Right kidney (tissue), 1 donor: ENCODE measurements at regions not wholly inside any gene's neighbourhood (a gene's known extent, or its start where the extent isn't known, plus 50 kb on each side); places are given as distances from the start of the nearest gene placed in this dataset.
"Not testable (repeated sequence)": the region's sequence is repeated elsewhere in the genome, so short reads cannot be mapped to it uniquely, and the experiment has no call there.

Experiments
- DNase-seq: peaks from one replicate; pipeline ENCODE4 v3.0.0-alpha.2; 2016

GRCh38 chr2:7683708-7684107 is 766.5 kb downstream of the RNF144A start:
- no peak for DNase-seq

GRCh38 chr2:7685342-7686015 is 768.3 kb downstream of the RNF144A start:
- DNase-seq: no peak

- no peak for DNase-seq
These were observed 768.8 kb downstream of the RNF144A start for GRCh38 chr2:7686016-7686385.

- no peak for DNase-seq
These were observed 774.9 kb downstream of the RNF144A start for GRCh38 chr2:7691961-7692656.

GRCh38 chr2:7692657-7693161 is 775.5 kb downstream of the RNF144A start:
- no peak for DNase-seq

- DNase-seq: no peak
These were observed 776.2 kb downstream of the RNF144A start for GRCh38 chr2:7693246-7694075.

GRCh38 chr2:7694076-7694985 is 777.1 kb downstream of the RNF144A start:
- DNase-seq: no peak

- not testable (repeated sequence) for DNase-seq
These were observed 779.3 kb downstream of the RNF144A start for GRCh38 chr2:7696556-7696955.

- DNase-seq: no peak
These were observed 779.8 kb downstream of the RNF144A start for GRCh38 chr2:7697052-7697451.

- DNase-seq: no peak
These were observed 784.6 kb downstream of the RNF144A start for GRCh38 chr2:7701791-7702190.

- DNase-seq: no peak
These were observed 785.8 kb downstream of the RNF144A start for GRCh38 chr2:7703048-7703447.

- no peak for DNase-seq
These were observed 786.4 kb downstream of the RNF144A start for GRCh38 chr2:7703543-7704144.

GRCh38 chr2:7704296-7704865 is 787.2 kb downstream of the RNF144A start:
- DNase-seq: no peak

GRCh38 chr2:7706791-7707190 is 789.6 kb downstream of the RNF144A start:
- DNase-seq: no peak

GRCh38 chr2:7707723-7708122 is 790.5 kb downstream of the RNF144A start:
- no peak for DNase-seq

GRCh38 chr2:7709907-7710306 is 792.7 kb downstream of the RNF144A start:
- no peak for DNase-seq

GRCh38 chr2:7711167-7711566 is 794.0 kb downstream of the RNF144A start:
- no peak for DNase-seq

- no peak for DNase-seq
These were observed 802.7 kb downstream of the RNF144A start for GRCh38 chr2:7719876-7720275.

- no peak for DNase-seq
These were observed 804.3 kb downstream of the RNF144A start for GRCh38 chr2:7721413-7721995.

- DNase-seq: no peak
These were observed 805.1 kb downstream of the RNF144A start for GRCh38 chr2:7722212-7722910.
